ENCODE measurements at regions not wholly inside any gene's neighbourhood (a gene's known extent, or its start where the extent isn't known, plus 50 kb on each side); places are given as distances from the start of the nearest gene placed in this dataset.
"Not testable (repeated sequence)": the region's sequence is repeated elsewhere in the genome, so short reads cannot be mapped to it uniquely, and the experiment has no call there.

- no peak overlapping the region for H3K4me3 ChIP-seq
- no peaks in the 10 kb centered on the region for H3K9me3 ChIP-seq
- TF ChIP-seq, protein P1, sequence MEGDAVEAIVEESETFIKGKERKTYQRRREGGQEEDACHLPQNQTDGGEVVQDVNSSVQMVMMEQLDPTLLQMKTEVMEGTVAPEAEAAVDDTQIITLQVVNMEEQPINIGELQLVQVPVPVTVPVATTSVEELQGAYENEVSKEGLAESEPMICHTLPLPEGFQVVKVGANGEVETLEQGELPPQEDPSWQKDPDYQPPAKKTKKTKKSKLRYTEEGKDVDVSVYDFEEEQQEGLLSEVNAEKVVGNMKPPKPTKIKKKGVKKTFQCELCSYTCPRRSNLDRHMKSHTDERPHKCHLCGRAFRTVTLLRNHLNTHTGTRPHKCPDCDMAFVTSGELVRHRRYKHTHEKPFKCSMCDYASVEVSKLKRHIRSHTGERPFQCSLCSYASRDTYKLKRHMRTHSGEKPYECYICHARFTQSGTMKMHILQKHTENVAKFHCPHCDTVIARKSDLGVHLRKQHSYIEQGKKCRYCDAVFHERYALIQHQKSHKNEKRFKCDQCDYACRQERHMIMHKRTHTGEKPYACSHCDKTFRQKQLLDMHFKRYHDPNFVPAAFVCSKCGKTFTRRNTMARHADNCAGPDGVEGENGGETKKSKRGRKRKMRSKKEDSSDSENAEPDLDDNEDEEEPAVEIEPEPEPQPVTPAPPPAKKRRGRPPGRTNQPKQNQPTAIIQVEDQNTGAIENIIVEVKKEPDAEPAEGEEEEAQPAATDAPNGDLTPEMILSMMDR (IDR thresholded peaks at IDR 0.05), result no peak
- no peaks in the 10 kb centered on the region for H3K36me3 ChIP-seq
- H3K27me3 ChIP-seq, result no peaks in the 10 kb centered on the region
- no peak overlapping the region for H3K9ac ChIP-seq (ENCODE audit: low read depth in 2 of 2, low read length in 2 of 2)
- no peak overlapping the region for H3K27ac ChIP-seq
- intact Hi-C loops (cut with DNase I), result no loop called here
- DNase-seq, result no peak
- H3K4me1 ChIP-seq, result no peaks in the 10 kb centered on the region
These were observed 62.4 kb downstream of the PAGE2 start for GRCh38 chrX:55151199-55151598.

DNA sequence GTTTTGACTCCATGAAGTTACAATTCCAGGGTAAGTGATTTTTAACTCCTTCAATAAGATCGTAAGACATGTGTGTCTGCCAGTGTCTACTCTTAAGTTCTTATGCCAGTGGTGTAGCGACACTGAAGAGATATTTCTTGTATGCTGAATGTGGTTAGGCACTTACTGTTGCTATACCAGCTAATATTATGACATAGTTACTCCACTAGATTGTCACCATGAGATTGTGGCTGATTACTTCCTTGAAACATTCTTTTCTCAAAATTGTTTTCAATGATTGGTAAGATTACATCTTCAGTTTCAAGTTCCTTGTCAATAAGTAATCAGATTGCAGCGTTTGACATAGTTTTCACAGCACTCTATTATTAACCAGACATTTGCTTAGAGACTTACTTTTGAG lies 60.6 kb upstream of the PAGE5 start:
- Histone ChIP-seq H3K4me3 (no peak overlapping the region), H3K36me3 (no peaks in the 10 kb centered on the region), H3K27me3 (no peaks in the 10 kb centered on the region), H3K9ac (ENCODE audit: low read depth in 2 of 2, low read length in 2 of 2) (no peak overlapping the region), H3K4me1 (no peaks in the 10 kb centered on the region), H3K27ac (no peak overlapping the region), H3K9me3 (no peaks in the 10 kb centered on the region)
- no peak for DNase-seq
- intact Hi-C loops (cut with DNase I), result no loop called here
- TF ChIP-seq, protein P1 (IDR thresholded peaks at IDR 0.05), result no peak

- Histone ChIP-seq H3K27ac (peak overlapping the region; percentile 80), H3K9me3 (no peaks in the 10 kb centered on the region), H3K9ac (ENCODE audit: low read depth in 2 of 2, low read length in 2 of 2) (peak overlapping the region; percentile 62 to 85), H3K4me3 (peak overlapping the region; percentile 41), H3K36me3 (no peaks in the 10 kb centered on the region), H3K27me3 (no peaks in the 10 kb centered on the region), H3K4me1 (no peaks in the 10 kb centered on the region)
- TF ChIP-seq, protein P1 (IDR thresholded peaks at IDR 0.05), result peak; percentile 23
- intact Hi-C loops (cut with DNase I), result no loop called here
- DNase-seq, result peak; percentile 91
These were observed 59.2 kb upstream of the PAGE5 start for GRCh38 chrX:55160685-55161552.

DNA sequence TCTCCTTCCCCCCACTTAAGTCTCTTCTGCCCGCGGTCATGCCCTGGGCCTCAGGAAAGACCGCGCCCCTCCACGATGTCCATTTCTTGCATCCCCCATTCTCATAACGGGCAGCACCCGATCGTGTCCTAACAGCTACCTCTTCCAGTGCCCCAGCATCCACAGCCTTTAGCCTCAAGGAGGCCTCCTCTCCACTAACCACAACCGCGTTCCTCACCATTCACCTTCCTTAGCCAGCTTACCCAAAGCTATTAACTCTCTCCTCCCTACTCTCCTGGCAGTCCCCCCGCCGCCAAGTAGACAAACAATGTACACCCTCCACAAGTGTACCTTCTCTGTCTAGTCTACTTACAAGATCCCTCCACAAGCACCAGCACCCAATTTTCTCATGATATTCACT lies 58.6 kb upstream of the PAGE5 start:
- Histone ChIP-seq H3K27ac (peak overlapping the region; percentile 80), H3K4me3 (peak overlapping the region; percentile 41), H3K9me3 (no peaks in the 10 kb centered on the region), H3K36me3 (no peaks in the 10 kb centered on the region), H3K27me3 (no peaks in the 10 kb centered on the region), H3K4me1 (no peaks in the 10 kb centered on the region), H3K9ac (ENCODE audit: low read depth in 2 of 2, low read length in 2 of 2) (peak overlapping the region; percentile 62 to 85)
- intact Hi-C loops (cut with DNase I), result no loop called here
- no peak for DNase-seq
- TF ChIP-seq, protein P1 (IDR thresholded peaks at IDR 0.05), result no peak

- H3K9me3 ChIP-seq, result no peaks in the 10 kb centered on the region
- intact Hi-C loops (cut with DNase I), result no loop called here
- H3K4me1 ChIP-seq, result no peaks in the 10 kb centered on the region
- H3K4me3 ChIP-seq, result no peak overlapping the region
- no peaks in the 10 kb centered on the region for H3K36me3 ChIP-seq
- no peak overlapping the region for H3K9ac ChIP-seq (ENCODE audit: low read depth in 2 of 2, low read length in 2 of 2)
- H3K27ac ChIP-seq, result no peak overlapping the region
- no peaks in the 10 kb centered on the region for H3K27me3 ChIP-seq
- DNase-seq, result no peak
- TF ChIP-seq, protein P1 (IDR thresholded peaks at IDR 0.05), result no peak
These were observed 57.0 kb upstream of the PAGE5 start for GRCh38 chrX:55163171-55163570.

DNA sequence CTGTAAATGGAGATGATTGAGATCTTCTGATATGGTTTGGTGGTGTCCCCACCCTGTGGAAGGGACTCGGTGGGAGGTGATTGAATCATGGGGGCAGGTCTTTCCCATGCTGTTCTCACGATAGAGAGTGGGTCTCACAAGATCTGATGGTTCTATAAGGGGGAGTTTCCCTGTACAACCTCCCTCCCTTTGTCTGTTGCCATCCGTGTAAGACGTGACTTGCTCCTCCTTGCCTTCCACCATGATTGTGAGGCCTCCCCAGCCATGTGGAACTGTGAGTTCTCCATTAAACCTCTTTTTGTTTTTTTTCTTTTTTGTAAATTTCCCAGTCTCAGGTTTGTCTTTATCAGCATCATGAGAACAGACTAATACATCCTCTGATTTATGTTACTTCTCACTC lies 55.1 kb upstream of the PAGE5 start:
- H3K9ac ChIP-seq (ENCODE audit: low read depth in 2 of 2, low read length in 2 of 2); H3K4me3 ChIP-seq; H3K4me1 ChIP-seq; H3K27ac ChIP-seq; DNase-seq; H3K27me3 ChIP-seq; intact Hi-C loops (cut with DNase I); H3K9me3 ChIP-seq; H3K36me3 ChIP-seq: not testable (repeated sequence)

All from colonic mucosa (tissue), 4 donors.